Upper lobe of left lung (tissue), 6 donors: ENCODE measurements at regions not wholly inside any gene's neighbourhood (a gene's known extent, or its start where the extent isn't known, plus 50 kb on each side); places are given as distances from the start of the nearest gene placed in this dataset.

ENCODE experiments used
- ATAC-seq, 2 donors: fragments of 200-7000 bp; cut with Tn5 transposase; one replicate each; pipeline ENCODE4 v1.9.1; 2022; ENCODE audit warnings: mild to moderate bottlenecking in 2 of 2, moderate library complexity in 2 of 2; ENCODE audit not compliant: low FRiP score in 2 of 2
- DNase-seq, 2 donors: peaks; one replicate each; pipeline ENCODE4 v3.0.0-alpha.2; 2019 to 2020
- H3K27ac ChIP-seq, 4 donors: fragments of 200-600 bp; sonication (generic); one replicate each; pipeline ENCODE4 v1.5.1; 2016 to 2019
- H3K27me3 ChIP-seq, 4 donors: fragments of 200-600 bp; sonication (generic); one replicate each; pipeline ENCODE4 v1.5.1; 2017 to 2019
- H3K36me3 ChIP-seq, 4 donors: fragments of 200-600 bp; sonication (generic); one replicate each; pipeline ENCODE4 v1.5.1; 2016 to 2019
- H3K4me1 ChIP-seq, 4 donors: fragments of 200-600 bp; sonication (generic); one replicate each; pipeline ENCODE4 v1.5.1; 2018 to 2019
- H3K4me3 ChIP-seq, 4 donors: fragments of 200-600 bp; sonication (generic); one replicate each; pipeline ENCODE4 v1.5.1; 2017 to 2019; ENCODE audit warnings: mild to moderate bottlenecking in 2 of 4, moderate library complexity in 1 of 4
- H3K9me3 ChIP-seq, 4 donors: fragments of 200-600 bp; sonication (generic); one replicate each; pipeline ENCODE4 v1.5.1; 2018 to 2019
- EP300 ChIP-seq, 4 donors: sonication (generic); formaldehyde crosslinking; IDR thresholded peaks; one replicate each; pipeline ENCODE4 v1.5.1; 2017; ENCODE audit warnings: antibody characterized with exemption in 4 of 4, control low read depth in 2 of 4
- POLR2A ChIP-seq, 4 donors: fragments of 450-650 bp; IDR thresholded peaks; one replicate each; pipeline ENCODE4 v1.5.1; 2016 to 2017; ENCODE audit warnings: antibody characterized with exemption in 4 of 4, mild to moderate bottlenecking in 2 of 4
- POLR2AphosphoS5 ChIP-seq, 2 donors: sonication (generic); formaldehyde crosslinking; IDR thresholded peaks; one replicate each; pipeline ENCODE4 v1.5.1; 2017; ENCODE audit warnings: antibody characterized with exemption in 2 of 2
- WGBS, 2 donors: methylation state at CpG; one replicate each; pipeline ENCODE4 v1.1.5; 2017 to 2018; 5-methylcytosine and 5-hydroxymethylcytosine counted together
- TF ChIP-seq, protein P1 (sequence below), 6 experiments: fragments of 450-650 bp in 4 of 6; fragments of 200-600 bp in 2 of 6; sonication (generic) in 2 of 6; IDR thresholded peaks; one replicate each; pipeline ENCODE4 v1.5.1; 2016 to 2019; ENCODE audit warnings: antibody characterized with exemption in 6 of 6
- donor health status: DM: no; HTN: no; CAD: no; lungs with moderate emphysema.
- donor health status: DM: no; HTN: yes; CAD: no; lungs with severe emphysema.

DNA sequence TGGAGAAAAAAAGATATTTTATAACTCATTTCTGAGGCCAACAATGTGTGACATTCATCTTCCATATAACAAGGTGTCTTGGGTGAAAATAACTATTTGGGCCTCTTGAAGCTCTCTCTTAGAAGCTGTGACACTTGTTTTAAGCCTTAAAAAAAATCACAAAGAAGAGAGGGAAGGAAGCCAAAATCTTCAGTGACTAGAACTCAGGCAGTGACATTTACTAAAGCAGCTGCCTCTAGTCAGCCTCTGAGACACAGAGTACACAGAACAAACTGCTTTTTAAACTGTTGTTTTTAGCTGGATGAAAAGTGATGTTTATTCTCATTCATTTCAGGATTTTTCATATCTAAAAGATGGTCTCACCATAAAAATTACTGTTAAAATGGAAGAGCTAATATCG is 793.6 kb downstream of the GALC start:
- TF ChIP-seq, protein P1, sequence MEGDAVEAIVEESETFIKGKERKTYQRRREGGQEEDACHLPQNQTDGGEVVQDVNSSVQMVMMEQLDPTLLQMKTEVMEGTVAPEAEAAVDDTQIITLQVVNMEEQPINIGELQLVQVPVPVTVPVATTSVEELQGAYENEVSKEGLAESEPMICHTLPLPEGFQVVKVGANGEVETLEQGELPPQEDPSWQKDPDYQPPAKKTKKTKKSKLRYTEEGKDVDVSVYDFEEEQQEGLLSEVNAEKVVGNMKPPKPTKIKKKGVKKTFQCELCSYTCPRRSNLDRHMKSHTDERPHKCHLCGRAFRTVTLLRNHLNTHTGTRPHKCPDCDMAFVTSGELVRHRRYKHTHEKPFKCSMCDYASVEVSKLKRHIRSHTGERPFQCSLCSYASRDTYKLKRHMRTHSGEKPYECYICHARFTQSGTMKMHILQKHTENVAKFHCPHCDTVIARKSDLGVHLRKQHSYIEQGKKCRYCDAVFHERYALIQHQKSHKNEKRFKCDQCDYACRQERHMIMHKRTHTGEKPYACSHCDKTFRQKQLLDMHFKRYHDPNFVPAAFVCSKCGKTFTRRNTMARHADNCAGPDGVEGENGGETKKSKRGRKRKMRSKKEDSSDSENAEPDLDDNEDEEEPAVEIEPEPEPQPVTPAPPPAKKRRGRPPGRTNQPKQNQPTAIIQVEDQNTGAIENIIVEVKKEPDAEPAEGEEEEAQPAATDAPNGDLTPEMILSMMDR (IDR thresholded peaks at IDR 0.05) = no peak
- TF ChIP-seq EP300 (IDR thresholded peaks at IDR 0.05) = no peak
- no peak for TF ChIP-seq POLR2AphosphoS5 (IDR thresholded peaks at IDR 0.05)
- TF ChIP-seq POLR2A (IDR thresholded peaks at IDR 0.05) = no peak
- DNase-seq (no peak), ATAC-seq (no peak)
- Histone ChIP-seq H3K27me3 (no peaks in the 10 kb centered on the region), H3K4me1 (no peaks in the 10 kb centered on the region), H3K27ac (no peak overlapping the region), H3K9me3 (no peaks in the 10 kb centered on the region), H3K4me3 (no peak overlapping the region), H3K36me3 (no peaks in the 10 kb centered on the region)
- 65 to 77% methylated on average over 1 of the region's 1 CpG for WGBS, 2 donors

DNA sequence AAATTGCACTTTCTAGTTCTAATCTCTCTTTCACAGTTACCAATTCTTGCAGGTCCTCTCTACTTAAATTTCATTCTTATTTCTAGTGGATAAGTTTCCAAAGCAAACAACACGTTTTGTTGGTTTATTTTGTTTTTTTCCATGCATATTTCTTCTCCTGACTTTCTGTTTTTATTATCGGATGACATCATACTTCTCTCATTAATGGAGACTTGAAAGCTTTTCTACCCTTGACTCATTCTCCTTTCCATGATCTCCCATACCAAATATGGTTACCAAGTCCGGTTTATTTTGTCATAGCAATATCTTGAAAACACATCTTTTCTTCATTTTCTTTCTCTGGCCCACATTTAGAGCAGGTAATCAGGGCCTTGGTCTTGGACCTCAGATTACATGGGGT is 796.5 kb downstream of the GALC start:
- ATAC-seq (no peak), DNase-seq (no peak)
- TF ChIP-seq POLR2A (IDR thresholded peaks at IDR 0.05) = no peak
- TF ChIP-seq POLR2AphosphoS5 (IDR thresholded peaks at IDR 0.05) = no peak
- TF ChIP-seq EP300 (IDR thresholded peaks at IDR 0.05) = no peak
- TF ChIP-seq, protein P1 (IDR thresholded peaks at IDR 0.05) = no peak
- H3K4me3 ChIP-seq = no peak overlapping the region
- 60 to 76% methylated on average over 3 of the region's 3 CpGs for WGBS, 2 donors
- no peaks in the 10 kb centered on the region for H3K36me3 ChIP-seq
- no peaks in the 10 kb centered on the region for H3K9me3 ChIP-seq
- no peaks in the 10 kb centered on the region for H3K4me1 ChIP-seq
- no peak overlapping the region for H3K27ac ChIP-seq
- no peaks in the 10 kb centered on the region for H3K27me3 ChIP-seq

DNA sequence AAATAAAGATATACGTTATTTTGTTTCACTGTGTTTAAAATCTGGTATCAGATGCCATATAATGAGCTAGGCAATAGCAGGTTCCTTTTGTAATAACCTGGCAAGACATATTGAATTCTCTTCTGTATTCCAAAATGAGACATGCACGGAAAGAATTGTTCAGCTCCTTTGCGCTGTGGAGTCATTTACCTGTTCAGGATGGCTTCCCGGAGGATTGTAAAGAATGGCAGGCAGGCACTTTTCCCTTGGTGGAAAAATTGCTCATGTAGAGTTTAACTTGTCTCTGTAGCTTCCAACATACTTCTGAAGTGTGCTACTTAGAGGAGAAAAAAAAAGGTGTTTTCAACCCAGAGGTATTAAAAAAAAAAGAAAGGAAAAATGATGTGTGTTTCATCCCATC is 805.2 kb downstream of the GALC start:
- DNase-seq = no peak
- no peak for ATAC-seq
- Histone ChIP-seq H3K4me1 (no peaks in the 10 kb centered on the region), H3K4me3 (no peak overlapping the region), H3K9me3 (no peaks in the 10 kb centered on the region), H3K27me3 (no peaks in the 10 kb centered on the region), H3K27ac (no peak overlapping the region), H3K36me3 (no peaks in the 10 kb centered on the region)
- WGBS, 2 donors = 83 to 90% methylated on average over 4 of the region's 4 CpGs
- no peak for TF ChIP-seq EP300 (IDR thresholded peaks at IDR 0.05)
- TF ChIP-seq, protein P1 (IDR thresholded peaks at IDR 0.05) = no peak
- no peak for TF ChIP-seq POLR2A (IDR thresholded peaks at IDR 0.05)
- TF ChIP-seq POLR2AphosphoS5 (IDR thresholded peaks at IDR 0.05) = no peak

DNA sequence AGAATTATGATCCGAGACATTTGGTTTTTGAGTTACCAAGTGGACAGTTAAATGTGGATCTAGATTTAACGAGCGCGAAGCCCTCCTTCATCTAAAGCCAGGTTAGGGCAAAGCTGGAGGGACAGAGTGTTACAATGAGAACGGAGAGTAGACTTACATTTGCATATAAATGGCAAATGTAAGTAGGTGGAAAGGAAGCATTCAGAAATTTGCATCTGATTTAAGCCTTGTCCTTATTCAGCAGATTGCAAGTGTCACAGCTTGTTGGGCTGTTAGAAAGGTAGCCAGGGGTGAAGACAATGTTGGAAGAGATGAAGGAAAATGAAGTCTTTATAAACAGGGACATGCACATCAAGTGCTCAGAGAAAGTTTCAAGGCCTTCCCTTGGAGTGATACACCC is 806.2 kb downstream of the GALC start:
- no peaks in the 10 kb centered on the region for H3K9me3 ChIP-seq
- H3K4me3 ChIP-seq = no peak overlapping the region
- H3K27me3 ChIP-seq = no peaks in the 10 kb centered on the region
- ATAC-seq (no peak), DNase-seq (no peak)
- no peak for TF ChIP-seq POLR2AphosphoS5 (IDR thresholded peaks at IDR 0.05)
- no peaks in the 10 kb centered on the region for H3K4me1 ChIP-seq
- no peak overlapping the region for H3K27ac ChIP-seq
- no peaks in the 10 kb centered on the region for H3K36me3 ChIP-seq
- WGBS, 2 donors = 71% methylated on average over 5 of the region's 5 CpGs

DNA sequence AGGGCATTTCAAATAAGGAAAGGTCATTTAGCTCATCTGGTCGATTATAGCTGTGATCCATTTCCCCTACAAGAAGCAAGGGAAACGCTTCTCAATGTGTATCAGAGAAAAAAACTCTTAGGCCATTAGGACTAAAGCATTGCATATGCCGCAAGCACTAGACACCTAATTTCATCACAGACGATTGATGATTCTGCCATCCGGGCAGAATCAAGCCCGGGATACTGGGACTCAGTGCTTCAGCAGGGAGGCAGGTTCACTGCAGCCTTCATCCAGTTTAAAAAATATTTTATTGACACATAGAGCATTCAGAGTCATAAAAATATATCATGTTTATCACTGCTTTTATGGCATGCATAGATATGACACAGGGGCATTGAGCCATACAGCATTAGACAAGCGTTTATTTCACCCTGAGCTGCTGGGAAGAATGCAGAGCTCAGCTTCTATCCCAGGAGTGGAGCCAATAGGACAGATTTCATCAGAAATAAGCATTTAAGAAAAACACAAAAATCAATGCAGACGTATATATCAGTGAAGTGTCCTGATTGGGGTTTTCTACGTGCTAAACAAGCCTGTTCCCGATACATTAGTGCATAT is 806.9 kb downstream of the GALC start:
- H3K4me1 ChIP-seq = no peaks in the 10 kb centered on the region
- ATAC-seq = no peak
- no peak for TF ChIP-seq POLR2AphosphoS5 (IDR thresholded peaks at IDR 0.05)
- no peak for TF ChIP-seq EP300 (IDR thresholded peaks at IDR 0.05)
- no peak for TF ChIP-seq POLR2A (IDR thresholded peaks at IDR 0.05)
- TF ChIP-seq, protein P1 (IDR thresholded peaks at IDR 0.05) = no peak
- no peaks in the 10 kb centered on the region for H3K36me3 ChIP-seq
- no peaks in the 10 kb centered on the region for H3K9me3 ChIP-seq
- DNase-seq = no peak
- H3K27me3 ChIP-seq = no peaks in the 10 kb centered on the region
- H3K4me3 ChIP-seq = no peak overlapping the region
- WGBS, 2 donors = 51 to 59% methylated on average over 10 of the region's 10 CpGs
- no peak overlapping the region for H3K27ac ChIP-seq
